ENCODE measurements at regions not wholly inside any gene's neighbourhood (a gene's known extent, or its start where the extent isn't known, plus 50 kb on each side); places are given as distances from the start of the nearest gene placed in this dataset.

DNA sequence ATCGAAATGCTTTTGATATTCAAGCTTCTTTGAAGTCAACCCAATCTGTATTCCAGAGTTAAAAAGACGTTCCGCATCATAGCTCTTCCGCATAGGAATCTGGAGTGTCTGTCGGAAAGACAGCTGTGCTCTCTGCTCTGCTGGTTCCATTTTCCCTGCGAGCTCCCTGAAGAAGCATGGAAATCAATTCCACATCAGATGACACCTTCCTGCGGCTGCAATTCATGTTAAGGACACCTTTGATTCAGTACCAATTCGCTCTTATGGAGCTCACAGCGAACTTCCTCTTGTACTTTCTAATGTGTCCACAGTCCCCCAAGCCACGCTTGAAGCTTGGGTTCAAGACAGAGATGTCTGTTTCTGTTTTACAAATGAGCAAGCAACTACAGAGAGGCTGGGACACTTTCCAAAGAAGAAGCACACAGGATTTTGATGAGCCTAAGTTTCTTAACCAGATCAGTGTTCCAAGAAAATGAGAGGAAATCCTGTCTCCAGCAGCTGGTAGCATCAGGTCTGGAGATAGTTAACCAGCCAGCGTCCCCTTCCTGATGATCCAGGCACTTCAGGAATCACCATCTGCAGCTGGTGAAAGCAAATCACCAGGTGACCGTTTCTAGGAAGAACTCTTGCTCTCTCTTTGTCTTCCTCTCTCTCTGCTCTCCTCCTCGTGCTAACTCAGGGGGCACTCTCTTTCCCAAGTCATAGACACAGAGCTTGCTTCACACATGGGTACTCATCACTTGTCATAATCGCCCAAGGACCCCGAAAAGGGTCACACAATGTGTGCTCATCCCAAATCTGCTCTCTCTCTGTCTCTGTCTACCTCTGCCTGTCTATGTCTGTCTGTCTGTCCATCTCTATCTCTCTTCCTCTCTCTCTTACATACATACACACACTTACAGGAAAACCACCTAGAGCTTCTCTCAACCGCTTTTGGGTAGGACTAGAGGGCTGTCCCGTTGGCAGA, 281.8 kb downstream of the FAM43A start:
- TF ChIP-seq NCOA1 (CRISPR knock-in tag; IDR thresholded peaks at IDR 0.05) (no peak), RAD21 (CRISPR knock-in tag; IDR thresholded peaks at IDR 0.05) (no peak), RXRA (CRISPR knock-in tag; IDR thresholded peaks at IDR 0.05) (no peak), ZNF124 (CRISPR knock-in tag; IDR thresholded peaks at IDR 0.05) (no peak), ZBTB34 (CRISPR knock-in tag; IDR thresholded peaks at IDR 0.05) (no peak), RBFOX2 (IDR thresholded peaks at IDR 0.05; ENCODE audit: low read depth, low read length) (no peak), NBN (conservative IDR thresholded peaks at IDR 0.05) (no peak), ZNF543 (CRISPR knock-in tag; IDR thresholded peaks at IDR 0.05) (no peak), IRX3 (CRISPR knock-in tag; IDR thresholded peaks at IDR 0.05; ENCODE audit: borderline replicate concordance, low read depth) (no peak), SRF (IDR thresholded peaks at IDR 0.05; ENCODE audit: low read depth, low read length) (no peak)
